ENCODE measurements at regions not wholly inside any gene's neighbourhood (a gene's known extent, or its start where the extent isn't known, plus 50 kb on each side); places are given as distances from the start of the nearest gene placed in this dataset.
A peak's percentile ranks its signal among the peaks of the same experiment; 100 is the strongest.
"Not testable (repeated sequence)": the region's sequence is repeated elsewhere in the genome, so short reads cannot be mapped to it uniquely, and the experiment has no call there.

DNA sequence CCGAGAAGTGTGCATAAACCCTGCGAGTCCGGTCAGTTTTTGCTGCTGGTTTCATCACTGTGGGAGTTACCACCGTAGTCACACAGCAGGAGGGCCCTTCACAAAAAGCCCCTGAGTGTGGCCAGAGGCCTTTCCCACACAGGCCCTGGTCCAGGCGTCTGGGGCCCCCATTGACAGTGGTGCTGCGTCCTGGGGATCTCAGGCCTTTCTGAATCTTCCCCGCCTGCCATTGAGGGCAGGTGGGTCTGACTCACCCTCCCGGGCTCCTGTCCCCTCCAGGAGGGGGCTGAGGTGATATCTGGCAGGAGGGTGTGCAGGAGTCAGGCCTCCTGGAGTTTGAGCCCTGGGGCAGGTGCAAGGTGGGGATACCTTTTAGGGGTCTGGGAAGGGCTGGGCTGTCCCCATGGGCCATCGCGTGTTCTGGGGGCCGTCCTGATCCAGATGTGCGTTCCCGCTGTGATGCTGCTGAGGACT is 358.5 kb downstream of the TMEM121 start:
- no TSS peak for BruUV-seq (replicated peaks)
- Mint-ChIP-seq H3K4me3 (ENCODE audit: unreplicated experiment) (no peak overlapping the region), H3K36me3 (ENCODE audit: insufficient read depth, unreplicated experiment) (no peaks in the 10 kb centered on the region), H3K27ac (ENCODE audit: unreplicated experiment) (no peak overlapping the region), H3K27me3 (ENCODE audit: insufficient read depth, unreplicated experiment) (peaks cover 7% of the 10 kb centered on the region), H3K9me3 (ENCODE audit: unreplicated experiment) (no peaks in the 10 kb centered on the region), H3K4me1 (ENCODE audit: low read depth, unreplicated experiment) (no peaks in the 10 kb centered on the region)
- no peaks in the 10 kb centered on the region for H3K9me3 ChIP-seq
- H3K4me1 ChIP-seq = no peaks in the 10 kb centered on the region
- ChIA-PET POLR2A (no interaction called here), CTCF (no interaction called here)
- H3K27me3 ChIP-seq (replicated peaks; ENCODE audit: control insufficient read depth, insufficient read depth, low read length) = no peaks in the 10 kb centered on the region; the same call in 1 of the 2 replicates
- TF ChIP-seq, protein P1, sequence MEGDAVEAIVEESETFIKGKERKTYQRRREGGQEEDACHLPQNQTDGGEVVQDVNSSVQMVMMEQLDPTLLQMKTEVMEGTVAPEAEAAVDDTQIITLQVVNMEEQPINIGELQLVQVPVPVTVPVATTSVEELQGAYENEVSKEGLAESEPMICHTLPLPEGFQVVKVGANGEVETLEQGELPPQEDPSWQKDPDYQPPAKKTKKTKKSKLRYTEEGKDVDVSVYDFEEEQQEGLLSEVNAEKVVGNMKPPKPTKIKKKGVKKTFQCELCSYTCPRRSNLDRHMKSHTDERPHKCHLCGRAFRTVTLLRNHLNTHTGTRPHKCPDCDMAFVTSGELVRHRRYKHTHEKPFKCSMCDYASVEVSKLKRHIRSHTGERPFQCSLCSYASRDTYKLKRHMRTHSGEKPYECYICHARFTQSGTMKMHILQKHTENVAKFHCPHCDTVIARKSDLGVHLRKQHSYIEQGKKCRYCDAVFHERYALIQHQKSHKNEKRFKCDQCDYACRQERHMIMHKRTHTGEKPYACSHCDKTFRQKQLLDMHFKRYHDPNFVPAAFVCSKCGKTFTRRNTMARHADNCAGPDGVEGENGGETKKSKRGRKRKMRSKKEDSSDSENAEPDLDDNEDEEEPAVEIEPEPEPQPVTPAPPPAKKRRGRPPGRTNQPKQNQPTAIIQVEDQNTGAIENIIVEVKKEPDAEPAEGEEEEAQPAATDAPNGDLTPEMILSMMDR (IDR thresholded peaks at IDR 0.05; ENCODE audit: insufficient read depth in 1 of 2, low read depth in 1 of 2, low read length in 1 of 2, severe bottlenecking in 1 of 2, unreplicated experiment in 1 of 2) = no peak
- H3K4me3 ChIP-seq (ENCODE audit: low read depth, low read length) = no peak overlapping the region
- peak in 1 of 2 experiments; percentile 21 for DNase-seq
- intact Hi-C loops (cut with micrococcal nuclease; ENCODE audit: unreplicated experiment) = no loop called here
- H3K36me3 ChIP-seq (ENCODE audit: control insufficient read depth, insufficient read depth, low read length) = no peaks in the 10 kb centered on the region

DNA sequence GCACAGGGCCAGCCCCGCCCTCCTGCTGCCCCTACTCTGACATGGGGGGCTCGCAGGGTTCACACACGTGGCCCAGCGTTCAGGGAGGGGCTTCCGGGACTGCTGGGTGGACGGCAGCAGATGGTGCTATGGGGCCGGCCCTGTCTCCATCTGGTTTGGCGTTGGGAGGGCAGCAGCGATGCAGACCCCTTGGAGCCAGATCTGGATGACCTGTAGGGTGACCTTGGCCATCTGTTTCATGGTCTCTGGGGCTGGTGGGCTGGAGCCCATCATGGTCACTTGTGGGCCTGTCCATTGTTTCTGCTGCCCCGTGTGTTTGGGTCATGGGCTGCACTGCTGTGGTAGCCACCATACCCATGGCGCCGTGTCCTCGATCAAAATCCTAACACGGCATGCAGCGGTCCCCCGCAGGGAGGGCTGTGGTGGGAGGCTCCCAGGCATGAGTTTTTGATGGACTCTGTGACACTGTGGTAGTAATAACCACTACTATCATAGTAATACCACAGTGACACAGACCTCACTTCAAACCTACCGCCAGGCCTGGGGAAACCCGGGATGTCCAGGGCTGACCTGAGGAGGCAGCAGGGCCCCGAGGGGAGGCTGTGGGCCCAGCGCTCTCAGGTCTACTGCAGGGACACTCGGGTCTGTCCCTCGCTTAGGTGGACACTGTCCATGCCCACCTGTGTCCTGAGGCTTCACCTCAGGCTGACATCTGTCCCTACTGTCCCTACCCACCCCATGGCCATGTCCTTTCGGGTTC is 359.4 kb downstream of the TMEM121 start:
- Histone ChIP-seq H3K4me3 (ENCODE audit: low read depth, low read length) (no peak overlapping the region), H3K9me3 (no peaks in the 10 kb centered on the region), H3K36me3 (ENCODE audit: control insufficient read depth, insufficient read depth, low read length) (no peaks in the 10 kb centered on the region), H3K4me1 (no peaks in the 10 kb centered on the region), H3K27me3 (replicated peaks; ENCODE audit: control insufficient read depth, insufficient read depth, low read length) (no peaks in the 10 kb centered on the region; the same call in 1 of the 2 replicates)
- CTCF ChIA-PET = no interaction called here
- BruUV-seq (replicated peaks) = no TSS peak
- Mint-ChIP-seq H3K4me1 (ENCODE audit: low read depth, unreplicated experiment) (no peaks in the 10 kb centered on the region), H3K36me3 (ENCODE audit: insufficient read depth, unreplicated experiment) (no peaks in the 10 kb centered on the region), H3K27ac (ENCODE audit: unreplicated experiment) (no peak overlapping the region), H3K9me3 (ENCODE audit: unreplicated experiment) (no peaks in the 10 kb centered on the region), H3K4me3 (ENCODE audit: unreplicated experiment) (no peak overlapping the region), H3K27me3 (ENCODE audit: insufficient read depth, unreplicated experiment) (peaks cover 7% of the 10 kb centered on the region)
- intact Hi-C loops (cut with micrococcal nuclease; ENCODE audit: unreplicated experiment) = no loop called here
- POLR2A ChIA-PET = no interaction called here
- TF ChIP-seq, protein P1 (IDR thresholded peaks at IDR 0.05; ENCODE audit: insufficient read depth in 1 of 2, low read depth in 1 of 2, low read length in 1 of 2, severe bottlenecking in 1 of 2, unreplicated experiment in 1 of 2) = no peak
- DNase-seq = peak in 1 of 2 experiments; percentile 14

DNA sequence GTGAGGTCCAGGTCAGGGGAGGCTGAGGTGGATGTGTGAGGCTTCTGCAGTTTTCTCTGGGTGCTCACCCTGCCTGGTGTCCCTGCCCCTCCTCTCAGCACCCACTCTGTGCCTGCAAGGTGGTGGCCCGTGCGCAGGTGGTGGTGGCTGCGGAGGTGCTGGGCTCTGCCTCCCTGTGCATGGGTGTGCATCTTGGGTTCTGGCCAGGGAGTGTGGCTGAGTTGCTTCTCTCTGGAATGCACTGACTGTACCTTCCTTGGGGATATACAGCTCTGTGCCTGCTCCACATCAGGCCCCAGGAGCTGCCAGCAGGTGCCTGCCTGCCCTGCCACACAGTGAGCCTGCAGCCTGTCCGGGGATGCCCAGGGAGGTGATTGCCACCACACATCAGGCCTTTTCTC is 360.4 kb downstream of the TMEM121 start:
- H3K9me3 ChIP-seq; H3K4me3 ChIP-seq (ENCODE audit: low read depth, low read length); CTCF ChIA-PET; H3K27ac Mint-ChIP-seq (ENCODE audit: unreplicated experiment); H3K4me3 Mint-ChIP-seq (ENCODE audit: unreplicated experiment); BruUV-seq (replicated peaks); H3K4me1 Mint-ChIP-seq (ENCODE audit: low read depth, unreplicated experiment); intact Hi-C loops (cut with micrococcal nuclease; ENCODE audit: unreplicated experiment); H3K27me3 ChIP-seq (replicated peaks; ENCODE audit: control insufficient read depth, insufficient read depth, low read length); H3K36me3 ChIP-seq (ENCODE audit: control insufficient read depth, insufficient read depth, low read length); H3K27me3 Mint-ChIP-seq (ENCODE audit: insufficient read depth, unreplicated experiment); POLR2A ChIA-PET; H3K4me1 ChIP-seq; H3K9me3 Mint-ChIP-seq (ENCODE audit: unreplicated experiment); H3K36me3 Mint-ChIP-seq (ENCODE audit: insufficient read depth, unreplicated experiment): not testable (repeated sequence)
- peak in 1 of 2 experiments; percentile 12 for DNase-seq
